T-helper 2 cell treated with Interferon-gamma antibody and Interleukin-4, amounts not matched to agents 5 μg/mL and 100 μg/mL, for 36 hours (primary cell): ENCODE measurements at regions not wholly inside any gene's neighbourhood (a gene's known extent, or its start where the extent isn't known, plus 50 kb on each side); places are given as distances from the start of the nearest gene placed in this dataset.
"Not testable (repeated sequence)": the region's sequence is repeated elsewhere in the genome, so short reads cannot be mapped to it uniquely, and the experiment has no call there.

ENCODE experiments used
- DNase-seq: peaks from one replicate; pipeline ENCODE4 v3.0.0; 2021; ENCODE audit warnings: low spot score
- H3K27ac Mint-ChIP-seq: one replicate; pipeline ENCODE4 v1.8.0; 2021; ENCODE audit warnings: mild to moderate bottlenecking, mixed read lengths
- H3K27me3 Mint-ChIP-seq: one replicate; pipeline ENCODE4 v1.8.0; 2021; ENCODE audit warnings: low read depth, mixed read lengths
- H3K36me3 Mint-ChIP-seq: one replicate; pipeline ENCODE4 v1.8.0; 2021; ENCODE audit warnings: low read depth, mixed read lengths
- H3K4me1 Mint-ChIP-seq: one replicate; pipeline ENCODE4 v1.8.0; 2021; ENCODE audit warnings: low read depth, mixed read lengths
- H3K4me3 Mint-ChIP-seq: one replicate; pipeline ENCODE4 v1.8.0; 2022; ENCODE audit warnings: mild to moderate bottlenecking, moderate library complexity, mixed read lengths
- H3K9me3 Mint-ChIP-seq: one replicate; pipeline ENCODE4 v1.8.0; 2021; ENCODE audit warnings: mixed read lengths

DNA sequence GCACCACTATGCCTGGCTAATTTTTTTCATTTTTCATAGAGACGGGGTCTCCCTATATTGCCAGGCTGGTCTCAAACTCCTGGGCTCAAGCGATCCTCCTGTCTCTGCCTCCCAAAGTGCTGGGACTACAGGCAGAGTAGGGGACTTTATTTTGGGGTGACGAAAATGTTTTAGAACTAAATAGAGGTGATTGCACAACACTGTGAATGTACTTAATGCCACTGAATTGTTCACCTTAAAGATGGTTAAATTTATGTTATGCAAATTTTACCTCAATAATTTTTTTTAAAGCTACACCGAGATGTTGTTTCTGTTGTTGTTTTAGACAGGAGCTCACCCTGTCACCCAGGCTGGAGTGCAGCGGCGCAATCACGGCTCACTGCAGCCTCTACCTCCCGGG lies 111.9 kb upstream of the SEC14L1 start:
- Mint-ChIP-seq H3K27ac (no peak overlapping the region), H3K36me3 (no peaks in the 10 kb centered on the region), H3K4me1 (no peaks in the 10 kb centered on the region), H3K4me3 (no peak overlapping the region), H3K9me3 (peaks cover 5% of the 10 kb centered on the region), H3K27me3 (peaks cover 3% of the 10 kb centered on the region)
- no peak for DNase-seq

- H3K4me3 Mint-ChIP-seq = no peak overlapping the region
- no peaks in the 10 kb centered on the region for H3K4me1 Mint-ChIP-seq
- H3K9me3 Mint-ChIP-seq = no peaks in the 10 kb centered on the region
- no peak overlapping the region for H3K27ac Mint-ChIP-seq
- DNase-seq = no peak
- H3K36me3 Mint-ChIP-seq = no peaks in the 10 kb centered on the region
- peaks cover 22% of the 10 kb centered on the region for H3K27me3 Mint-ChIP-seq
These were observed 107.8 kb upstream of the SEC14L1 start for GRCh38 chr17:77032929-77033328.

DNA sequence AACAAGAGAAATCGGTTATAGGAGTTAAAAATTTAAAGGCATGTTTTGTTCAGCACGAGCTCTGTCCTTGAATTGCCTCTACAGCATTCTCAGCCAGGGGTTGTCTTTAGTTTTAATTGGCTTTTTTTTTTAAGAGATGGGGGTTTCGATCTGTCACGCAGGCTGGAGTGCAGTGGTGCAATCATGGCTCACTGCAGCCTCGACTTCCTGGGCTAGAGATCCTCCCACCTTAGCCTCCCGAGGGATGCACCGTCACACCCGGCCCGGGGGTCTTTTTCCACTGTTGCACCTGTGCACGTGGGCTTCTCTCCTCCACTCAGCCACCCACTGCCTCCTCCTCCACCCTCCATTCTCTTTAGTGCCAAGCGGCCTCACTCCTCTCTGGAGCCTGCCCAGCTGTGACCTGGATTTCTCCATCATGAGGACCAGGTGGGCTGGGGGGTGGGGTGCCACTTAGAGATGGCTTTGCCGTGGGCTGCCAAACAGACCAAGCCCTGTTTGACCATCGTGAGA lies 106.8 kb upstream of the SEC14L1 start:
- Mint-ChIP-seq H3K27me3 (peaks cover 23% of the 10 kb centered on the region), H3K4me1 (no peaks in the 10 kb centered on the region), H3K4me3 (no peak overlapping the region), H3K27ac (no peak overlapping the region), H3K9me3 (no peaks in the 10 kb centered on the region), H3K36me3 (no peaks in the 10 kb centered on the region)
- DNase-seq = no peak

GRCh38 chr17:77034677-77035424 lies 105.9 kb upstream of the SEC14L1 start:
- DNase-seq = no peak
- no peak overlapping the region for H3K4me3 Mint-ChIP-seq
- H3K36me3 Mint-ChIP-seq = no peaks in the 10 kb centered on the region
- no peaks in the 10 kb centered on the region for H3K4me1 Mint-ChIP-seq
- H3K27ac Mint-ChIP-seq = no peak overlapping the region
- H3K27me3 Mint-ChIP-seq = peaks cover 23% of the 10 kb centered on the region
- no peaks in the 10 kb centered on the region for H3K9me3 Mint-ChIP-seq

- Mint-ChIP-seq H3K4me3 (no peak overlapping the region), H3K27ac (no peak overlapping the region), H3K36me3 (no peaks in the 10 kb centered on the region), H3K9me3 (no peaks in the 10 kb centered on the region), H3K27me3 (peaks cover 23% of the 10 kb centered on the region), H3K4me1 (no peaks in the 10 kb centered on the region)
- no peak for DNase-seq
These were observed 105.2 kb upstream of the SEC14L1 start for GRCh38 chr17:77035526-77035925.

DNA sequence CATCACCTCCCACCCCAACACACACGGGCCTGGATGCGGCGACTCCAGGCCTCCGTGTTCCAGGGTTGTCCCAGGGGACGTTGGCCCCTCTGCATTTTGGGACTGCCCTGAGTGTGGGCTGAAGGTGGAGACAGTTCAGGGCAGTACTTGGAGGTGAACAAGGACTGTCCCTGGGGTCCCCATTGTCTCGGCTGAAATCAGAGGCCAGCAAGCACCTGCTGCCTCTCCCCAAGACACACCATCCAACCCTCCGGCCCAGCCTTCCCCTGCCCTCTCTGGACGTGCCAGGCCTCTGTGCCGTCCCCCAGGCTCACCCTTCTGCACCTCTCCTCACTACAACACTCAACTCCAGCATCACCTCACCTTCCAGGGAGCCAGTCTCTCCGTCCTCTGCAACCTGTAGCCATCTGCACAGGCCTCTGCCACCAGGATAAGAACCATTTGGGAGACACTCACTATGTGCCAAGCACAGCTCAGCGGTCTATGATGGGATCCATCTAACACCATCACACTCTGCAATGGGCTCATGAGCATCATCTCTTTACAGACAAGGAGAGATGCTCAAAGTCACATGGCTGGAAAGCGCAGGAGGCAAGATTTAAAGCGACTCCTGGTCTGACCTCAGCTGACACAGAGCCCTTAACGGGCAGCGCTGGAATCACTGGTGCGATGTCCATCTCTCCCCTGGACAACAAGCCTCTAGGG lies 104.5 kb upstream of the SEC14L1 start:
- no peaks in the 10 kb centered on the region for H3K4me1 Mint-ChIP-seq
- no peak overlapping the region for H3K27ac Mint-ChIP-seq
- no peaks in the 10 kb centered on the region for H3K36me3 Mint-ChIP-seq
- H3K9me3 Mint-ChIP-seq = no peaks in the 10 kb centered on the region
- no peak for DNase-seq
- peaks cover 23% of the 10 kb centered on the region for H3K27me3 Mint-ChIP-seq
- H3K4me3 Mint-ChIP-seq = no peak overlapping the region

GRCh38 chr17:77036841-77037381 lies 103.9 kb upstream of the SEC14L1 start:
- Mint-ChIP-seq H3K4me3 (no peak overlapping the region), H3K9me3 (no peaks in the 10 kb centered on the region), H3K27me3 (peaks cover 23% of the 10 kb centered on the region), H3K4me1 (no peaks in the 10 kb centered on the region), H3K27ac (no peak overlapping the region), H3K36me3 (no peaks in the 10 kb centered on the region)
- DNase-seq = no peak

DNA sequence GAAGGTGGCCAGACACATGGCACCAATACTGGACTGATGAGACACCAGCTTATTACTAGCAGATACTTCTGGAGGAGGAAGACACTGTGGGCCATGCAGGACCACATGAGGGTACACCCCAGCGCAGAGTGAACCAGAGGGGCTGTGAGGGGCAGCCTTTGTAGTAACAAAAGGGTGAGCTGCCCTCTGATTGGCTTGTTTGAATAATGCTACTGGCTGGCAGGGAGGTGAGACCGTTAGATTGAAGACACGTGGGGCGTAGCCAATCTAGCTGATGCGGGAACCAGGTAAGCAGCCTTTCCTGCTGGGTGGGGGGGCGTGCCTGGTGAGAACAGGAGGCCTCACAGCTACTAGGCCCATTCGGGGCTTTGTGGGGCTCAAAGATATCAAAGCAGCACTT lies 102.8 kb upstream of the SEC14L1 start:
- Mint-ChIP-seq H3K4me1 (no peaks in the 10 kb centered on the region), H3K27me3 (peaks cover 23% of the 10 kb centered on the region), H3K4me3 (no peak overlapping the region), H3K36me3 (no peaks in the 10 kb centered on the region), H3K9me3 (no peaks in the 10 kb centered on the region), H3K27ac (no peak overlapping the region)
- no peak for DNase-seq

- Mint-ChIP-seq H3K4me1 (no peaks in the 10 kb centered on the region), H3K27ac (no peak overlapping the region), H3K4me3 (no peak overlapping the region), H3K36me3 (no peaks in the 10 kb centered on the region), H3K9me3 (no peaks in the 10 kb centered on the region), H3K27me3 (peaks cover 23% of the 10 kb centered on the region)
- DNase-seq = no peak
These were observed 101.7 kb upstream of the SEC14L1 start for GRCh38 chr17:77038884-77039555.

DNA sequence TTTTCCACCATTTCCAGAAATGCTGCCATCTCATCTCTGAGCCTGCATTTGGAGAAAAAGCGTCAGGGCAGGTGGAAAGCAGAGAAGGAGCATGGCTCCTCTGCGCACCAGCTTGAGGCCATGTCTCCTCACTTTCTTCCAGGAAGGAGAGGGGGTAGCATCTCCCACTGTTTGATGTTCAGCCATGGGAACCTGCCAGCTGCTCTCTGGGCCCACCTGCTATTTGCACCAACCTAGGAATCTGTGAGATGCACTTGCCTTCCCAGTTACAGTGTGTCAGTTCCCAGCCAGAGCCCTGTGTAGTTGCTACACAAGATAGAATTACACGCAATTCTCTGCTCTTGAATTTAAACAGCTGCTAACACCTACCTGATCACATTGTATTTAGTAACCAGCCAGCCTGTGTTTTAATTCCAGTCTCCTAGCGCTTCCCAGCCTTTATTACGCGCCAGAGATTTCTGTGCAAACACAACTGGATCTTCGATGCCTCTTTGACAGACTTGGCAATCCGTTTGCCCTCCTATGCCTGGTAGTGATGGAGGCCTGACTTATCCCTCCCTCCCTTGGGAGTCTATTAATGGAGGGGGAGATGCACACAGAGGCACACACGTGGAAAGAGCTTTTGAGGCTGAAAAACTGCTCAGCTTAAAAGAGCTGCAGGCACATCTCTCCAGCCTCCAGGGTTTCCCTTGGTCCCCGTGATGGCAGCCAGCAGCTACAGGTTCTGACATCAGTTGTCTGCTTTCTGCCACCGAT lies 98.1 kb upstream of the SEC14L1 start:
- Mint-ChIP-seq H3K4me1 (no peaks in the 10 kb centered on the region), H3K36me3 (no peaks in the 10 kb centered on the region), H3K4me3 (no peak overlapping the region)

DNA sequence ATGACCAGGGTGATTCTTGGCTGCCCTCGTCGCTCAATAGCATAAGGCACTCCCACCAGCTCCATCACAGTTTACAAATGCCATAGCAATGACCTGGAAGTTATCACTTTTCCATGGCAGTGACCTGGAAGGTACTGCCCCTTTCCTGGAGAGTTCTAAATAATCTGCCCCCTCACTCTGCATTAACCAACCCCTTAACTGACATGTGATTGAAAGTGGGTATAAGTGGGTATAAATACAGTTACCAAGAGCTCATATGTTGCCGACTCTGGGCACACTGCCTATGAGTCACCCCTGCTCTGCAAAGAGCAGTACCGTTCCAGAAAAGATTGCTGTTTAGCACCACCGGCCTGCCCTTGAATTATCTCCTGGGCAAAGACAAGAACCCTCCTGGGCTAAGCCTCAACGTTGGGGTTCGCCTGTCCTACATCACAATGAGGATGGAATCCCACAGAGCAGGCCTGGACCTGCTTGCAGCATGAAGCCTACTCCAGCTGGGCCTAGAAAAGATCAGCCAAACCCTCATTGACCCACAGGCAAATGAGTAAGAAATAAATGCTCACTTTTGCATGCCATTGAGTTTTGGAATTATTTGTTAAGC lies 95.2 kb upstream of the SEC14L1 start:
- Mint-ChIP-seq H3K4me3 (no peak overlapping the region), H3K27ac (no peak overlapping the region)
- DNase-seq = no peak

More for the DNA sequence above, 98.1 kb upstream of the SEC14L1 start:
- Mint-ChIP-seq H3K27ac (no peak overlapping the region), H3K9me3 (no peaks in the 10 kb centered on the region), H3K27me3 (peaks cover 3% of the 10 kb centered on the region)
- DNase-seq = no peak

DNA sequence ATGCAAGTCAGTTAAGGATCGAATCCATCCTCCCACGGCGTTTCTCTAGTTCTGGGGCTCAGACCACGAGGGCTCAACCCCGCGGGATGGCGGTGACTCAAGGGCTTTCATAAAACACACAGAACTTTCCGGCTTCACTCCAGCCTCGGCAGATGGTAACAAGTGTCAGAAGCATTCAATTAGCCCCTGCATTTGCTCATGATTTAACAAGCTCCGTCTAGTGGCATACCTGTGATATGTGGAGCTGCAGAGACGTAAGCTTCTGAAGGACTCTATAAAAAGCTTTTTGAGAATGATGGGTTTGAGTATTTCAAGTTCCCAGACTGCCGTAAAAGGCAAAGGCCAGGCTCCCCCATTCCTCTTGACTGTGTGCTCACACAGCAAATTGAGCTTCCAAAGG lies 91.3 kb upstream of the SEC14L1 start:
- Mint-ChIP-seq H3K4me1 (no peaks in the 10 kb centered on the region), H3K36me3 (no peaks in the 10 kb centered on the region), H3K4me3 (no peak overlapping the region), H3K27ac (no peak overlapping the region), H3K27me3 (no peaks in the 10 kb centered on the region), H3K9me3 (no peaks in the 10 kb centered on the region)
- DNase-seq = no peak

More for the DNA sequence above, 95.2 kb upstream of the SEC14L1 start:
- no peaks in the 10 kb centered on the region for H3K27me3 Mint-ChIP-seq
- H3K4me1 Mint-ChIP-seq = no peaks in the 10 kb centered on the region
- no peaks in the 10 kb centered on the region for H3K36me3 Mint-ChIP-seq
- H3K9me3 Mint-ChIP-seq = no peaks in the 10 kb centered on the region

DNA sequence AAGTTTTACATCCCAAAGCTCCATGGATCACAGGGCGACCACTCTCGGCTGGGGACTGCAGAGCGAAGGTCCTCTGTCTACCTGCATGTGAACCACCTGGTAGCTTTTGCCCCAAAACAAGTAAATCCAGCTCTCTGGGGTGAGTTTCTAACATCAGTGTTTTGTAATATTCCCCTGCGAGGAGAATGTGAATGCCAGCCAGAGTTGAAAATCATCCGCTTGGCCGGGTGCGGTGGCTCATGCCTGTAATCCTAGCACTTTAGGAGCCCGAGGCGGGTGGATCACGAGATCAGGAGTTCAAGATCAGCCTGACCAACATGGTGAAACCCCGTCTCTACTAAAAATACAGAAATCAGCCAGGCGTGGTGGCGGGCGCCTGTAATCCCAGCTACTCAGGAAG lies 89.9 kb upstream of the SEC14L1 start:
- not testable (repeated sequence) for H3K27me3 Mint-ChIP-seq, H3K4me1 Mint-ChIP-seq

More for the DNA sequence above, 89.9 kb upstream of the SEC14L1 start:
- not testable (repeated sequence) for H3K4me3 Mint-ChIP-seq, H3K9me3 Mint-ChIP-seq, H3K36me3 Mint-ChIP-seq, H3K27ac Mint-ChIP-seq, DNase-seq
